ENCODE measurements at regions not wholly inside any gene's neighbourhood (a gene's known extent, or its start where the extent isn't known, plus 50 kb on each side); places are given as distances from the start of the nearest gene placed in this dataset.

DNA sequence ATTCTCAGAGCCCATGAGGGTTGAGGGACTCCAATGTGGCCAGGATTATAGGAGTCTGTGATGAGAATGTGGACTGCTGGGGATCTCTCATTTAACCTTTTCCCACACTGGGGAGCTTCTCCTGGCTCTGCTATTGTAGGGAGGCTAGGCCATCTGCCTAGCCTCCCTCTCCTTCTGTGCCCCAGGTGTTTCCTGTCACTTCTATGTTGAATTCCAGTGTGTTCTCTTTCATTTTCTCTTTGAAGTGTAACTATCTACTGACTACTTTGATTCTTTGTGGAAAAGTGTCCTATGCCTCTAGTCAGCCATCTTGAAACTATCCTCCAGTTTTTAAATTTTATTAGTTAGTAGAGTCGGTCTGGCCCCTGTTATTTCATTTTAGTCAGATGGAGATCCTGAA, 53.4 kb upstream of the ABCD2 start (continued):
- TF ChIP-seq, protein P1, sequence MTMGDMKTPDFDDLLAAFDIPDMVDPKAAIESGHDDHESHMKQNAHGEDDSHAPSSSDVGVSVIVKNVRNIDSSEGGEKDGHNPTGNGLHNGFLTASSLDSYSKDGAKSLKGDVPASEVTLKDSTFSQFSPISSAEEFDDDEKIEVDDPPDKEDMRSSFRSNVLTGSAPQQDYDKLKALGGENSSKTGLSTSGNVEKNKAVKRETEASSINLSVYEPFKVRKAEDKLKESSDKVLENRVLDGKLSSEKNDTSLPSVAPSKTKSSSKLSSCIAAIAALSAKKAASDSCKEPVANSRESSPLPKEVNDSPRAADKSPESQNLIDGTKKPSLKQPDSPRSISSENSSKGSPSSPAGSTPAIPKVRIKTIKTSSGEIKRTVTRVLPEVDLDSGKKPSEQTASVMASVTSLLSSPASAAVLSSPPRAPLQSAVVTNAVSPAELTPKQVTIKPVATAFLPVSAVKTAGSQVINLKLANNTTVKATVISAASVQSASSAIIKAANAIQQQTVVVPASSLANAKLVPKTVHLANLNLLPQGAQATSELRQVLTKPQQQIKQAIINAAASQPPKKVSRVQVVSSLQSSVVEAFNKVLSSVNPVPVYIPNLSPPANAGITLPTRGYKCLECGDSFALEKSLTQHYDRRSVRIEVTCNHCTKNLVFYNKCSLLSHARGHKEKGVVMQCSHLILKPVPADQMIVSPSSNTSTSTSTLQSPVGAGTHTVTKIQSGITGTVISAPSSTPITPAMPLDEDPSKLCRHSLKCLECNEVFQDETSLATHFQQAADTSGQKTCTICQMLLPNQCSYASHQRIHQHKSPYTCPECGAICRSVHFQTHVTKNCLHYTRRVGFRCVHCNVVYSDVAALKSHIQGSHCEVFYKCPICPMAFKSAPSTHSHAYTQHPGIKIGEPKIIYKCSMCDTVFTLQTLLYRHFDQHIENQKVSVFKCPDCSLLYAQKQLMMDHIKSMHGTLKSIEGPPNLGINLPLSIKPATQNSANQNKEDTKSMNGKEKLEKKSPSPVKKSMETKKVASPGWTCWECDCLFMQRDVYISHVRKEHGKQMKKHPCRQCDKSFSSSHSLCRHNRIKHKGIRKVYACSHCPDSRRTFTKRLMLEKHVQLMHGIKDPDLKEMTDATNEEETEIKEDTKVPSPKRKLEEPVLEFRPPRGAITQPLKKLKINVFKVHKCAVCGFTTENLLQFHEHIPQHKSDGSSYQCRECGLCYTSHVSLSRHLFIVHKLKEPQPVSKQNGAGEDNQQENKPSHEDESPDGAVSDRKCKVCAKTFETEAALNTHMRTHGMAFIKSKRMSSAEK (CRISPR knock-in tag; IDR thresholded peaks at IDR 0.05; ENCODE audit: borderline replicate concordance), result no peak
- TF ChIP-seq NFATC4 (CRISPR knock-in tag; IDR thresholded peaks at IDR 0.05) (no peak), ZNF416 (CRISPR knock-in tag; IDR thresholded peaks at IDR 0.05) (no peak), GRHL2 (CRISPR knock-in tag; IDR thresholded peaks at IDR 0.05; ENCODE audit: insufficient replicate concordance, severe bottlenecking) (no peak)
- TF ChIP-seq, protein P2, sequence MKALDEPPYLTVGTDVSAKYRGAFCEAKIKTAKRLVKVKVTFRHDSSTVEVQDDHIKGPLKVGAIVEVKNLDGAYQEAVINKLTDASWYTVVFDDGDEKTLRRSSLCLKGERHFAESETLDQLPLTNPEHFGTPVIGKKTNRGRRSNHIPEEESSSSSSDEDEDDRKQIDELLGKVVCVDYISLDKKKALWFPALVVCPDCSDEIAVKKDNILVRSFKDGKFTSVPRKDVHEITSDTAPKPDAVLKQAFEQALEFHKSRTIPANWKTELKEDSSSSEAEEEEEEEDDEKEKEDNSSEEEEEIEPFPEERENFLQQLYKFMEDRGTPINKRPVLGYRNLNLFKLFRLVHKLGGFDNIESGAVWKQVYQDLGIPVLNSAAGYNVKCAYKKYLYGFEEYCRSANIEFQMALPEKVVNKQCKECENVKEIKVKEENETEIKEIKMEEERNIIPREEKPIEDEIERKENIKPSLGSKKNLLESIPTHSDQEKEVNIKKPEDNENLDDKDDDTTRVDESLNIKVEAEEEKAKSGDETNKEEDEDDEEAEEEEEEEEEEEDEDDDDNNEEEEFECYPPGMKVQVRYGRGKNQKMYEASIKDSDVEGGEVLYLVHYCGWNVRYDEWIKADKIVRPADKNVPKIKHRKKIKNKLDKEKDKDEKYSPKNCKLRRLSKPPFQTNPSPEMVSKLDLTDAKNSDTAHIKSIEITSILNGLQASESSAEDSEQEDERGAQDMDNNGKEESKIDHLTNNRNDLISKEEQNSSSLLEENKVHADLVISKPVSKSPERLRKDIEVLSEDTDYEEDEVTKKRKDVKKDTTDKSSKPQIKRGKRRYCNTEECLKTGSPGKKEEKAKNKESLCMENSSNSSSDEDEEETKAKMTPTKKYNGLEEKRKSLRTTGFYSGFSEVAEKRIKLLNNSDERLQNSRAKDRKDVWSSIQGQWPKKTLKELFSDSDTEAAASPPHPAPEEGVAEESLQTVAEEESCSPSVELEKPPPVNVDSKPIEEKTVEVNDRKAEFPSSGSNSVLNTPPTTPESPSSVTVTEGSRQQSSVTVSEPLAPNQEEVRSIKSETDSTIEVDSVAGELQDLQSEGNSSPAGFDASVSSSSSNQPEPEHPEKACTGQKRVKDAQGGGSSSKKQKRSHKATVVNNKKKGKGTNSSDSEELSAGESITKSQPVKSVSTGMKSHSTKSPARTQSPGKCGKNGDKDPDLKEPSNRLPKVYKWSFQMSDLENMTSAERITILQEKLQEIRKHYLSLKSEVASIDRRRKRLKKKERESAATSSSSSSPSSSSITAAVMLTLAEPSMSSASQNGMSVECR (CRISPR knock-in tag; IDR thresholded peaks at IDR 0.05; ENCODE audit: borderline replicate concordance), result no peak
- TF ChIP-seq, protein P3, sequence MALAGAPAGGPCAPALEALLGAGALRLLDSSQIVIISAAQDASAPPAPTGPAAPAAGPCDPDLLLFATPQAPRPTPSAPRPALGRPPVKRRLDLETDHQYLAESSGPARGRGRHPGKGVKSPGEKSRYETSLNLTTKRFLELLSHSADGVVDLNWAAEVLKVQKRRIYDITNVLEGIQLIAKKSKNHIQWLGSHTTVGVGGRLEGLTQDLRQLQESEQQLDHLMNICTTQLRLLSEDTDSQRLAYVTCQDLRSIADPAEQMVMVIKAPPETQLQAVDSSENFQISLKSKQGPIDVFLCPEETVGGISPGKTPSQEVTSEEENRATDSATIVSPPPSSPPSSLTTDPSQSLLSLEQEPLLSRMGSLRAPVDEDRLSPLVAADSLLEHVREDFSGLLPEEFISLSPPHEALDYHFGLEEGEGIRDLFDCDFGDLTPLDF (CRISPR knock-in tag; IDR thresholded peaks at IDR 0.05), result no peak

DNA sequence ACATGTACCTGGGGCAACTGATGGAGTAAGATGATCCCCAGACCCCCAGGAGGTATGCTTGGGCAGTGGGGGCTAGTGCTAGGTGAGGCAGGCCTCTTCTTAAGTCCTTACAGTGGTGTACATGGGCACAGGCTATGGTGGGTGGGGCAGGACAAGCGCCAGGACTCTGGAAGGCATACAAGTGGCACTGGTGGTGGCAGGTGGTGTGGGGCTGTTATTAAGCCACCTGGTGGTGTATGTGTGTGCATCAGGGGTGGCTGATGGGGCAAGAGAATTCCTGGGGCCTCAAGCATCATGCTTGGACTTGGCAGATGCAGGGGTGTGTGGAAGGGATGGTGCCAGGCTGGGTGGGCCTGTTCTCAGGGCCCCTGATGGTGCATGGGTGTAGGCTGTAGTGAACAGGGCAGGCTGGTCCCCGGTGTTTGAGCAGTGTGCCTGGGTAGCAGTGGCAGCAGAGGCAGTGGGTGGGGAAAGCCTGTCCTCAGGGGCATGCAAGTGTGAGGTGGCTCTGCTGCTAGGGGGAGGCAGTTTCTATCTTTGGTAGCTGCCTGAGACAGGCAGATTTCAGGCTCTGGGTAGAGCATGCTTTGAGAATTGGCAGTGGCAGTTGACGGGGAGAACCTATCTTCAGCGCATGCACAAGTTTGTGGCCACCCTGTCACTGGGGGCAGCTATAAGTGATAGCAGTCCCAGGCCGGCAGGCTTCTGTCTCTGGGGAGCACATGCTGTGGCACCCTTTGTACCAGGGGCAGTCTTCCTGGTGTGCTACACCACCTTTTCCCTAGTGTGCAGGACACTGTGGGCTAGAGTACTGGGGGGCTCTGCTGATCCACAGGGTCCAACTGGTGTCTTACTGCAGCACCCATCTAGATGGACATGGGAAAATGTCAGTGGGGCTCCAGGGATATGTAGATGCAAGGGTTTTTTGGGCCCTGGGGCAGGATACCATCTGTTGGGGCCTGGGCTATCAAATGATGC, 52.6 kb upstream of the ABCD2 start:
- no peak overlapping the region for H3K4me3 Mint-ChIP-seq
- no peak for ATAC-seq
- DNase-seq (ENCODE audit: low spot score), result no peak
- no peaks in the 10 kb centered on the region for H3K27me3 Mint-ChIP-seq (ENCODE audit: low read depth)
- ChIA-PET CTCF (no interaction called here), POLR2A (no interaction called here)
- H3K27ac Mint-ChIP-seq, result no peak overlapping the region
- peaks cover 15% of the 10 kb centered on the region for H3K4me1 Mint-ChIP-seq
- H3K36me3 Mint-ChIP-seq, result peaks cover 2% of the 10 kb centered on the region; the same call in 1 of the 2 replicates
- H3K9me3 Mint-ChIP-seq, result peaks cover 42% of the 10 kb centered on the region
- TF ChIP-seq, protein P4, sequence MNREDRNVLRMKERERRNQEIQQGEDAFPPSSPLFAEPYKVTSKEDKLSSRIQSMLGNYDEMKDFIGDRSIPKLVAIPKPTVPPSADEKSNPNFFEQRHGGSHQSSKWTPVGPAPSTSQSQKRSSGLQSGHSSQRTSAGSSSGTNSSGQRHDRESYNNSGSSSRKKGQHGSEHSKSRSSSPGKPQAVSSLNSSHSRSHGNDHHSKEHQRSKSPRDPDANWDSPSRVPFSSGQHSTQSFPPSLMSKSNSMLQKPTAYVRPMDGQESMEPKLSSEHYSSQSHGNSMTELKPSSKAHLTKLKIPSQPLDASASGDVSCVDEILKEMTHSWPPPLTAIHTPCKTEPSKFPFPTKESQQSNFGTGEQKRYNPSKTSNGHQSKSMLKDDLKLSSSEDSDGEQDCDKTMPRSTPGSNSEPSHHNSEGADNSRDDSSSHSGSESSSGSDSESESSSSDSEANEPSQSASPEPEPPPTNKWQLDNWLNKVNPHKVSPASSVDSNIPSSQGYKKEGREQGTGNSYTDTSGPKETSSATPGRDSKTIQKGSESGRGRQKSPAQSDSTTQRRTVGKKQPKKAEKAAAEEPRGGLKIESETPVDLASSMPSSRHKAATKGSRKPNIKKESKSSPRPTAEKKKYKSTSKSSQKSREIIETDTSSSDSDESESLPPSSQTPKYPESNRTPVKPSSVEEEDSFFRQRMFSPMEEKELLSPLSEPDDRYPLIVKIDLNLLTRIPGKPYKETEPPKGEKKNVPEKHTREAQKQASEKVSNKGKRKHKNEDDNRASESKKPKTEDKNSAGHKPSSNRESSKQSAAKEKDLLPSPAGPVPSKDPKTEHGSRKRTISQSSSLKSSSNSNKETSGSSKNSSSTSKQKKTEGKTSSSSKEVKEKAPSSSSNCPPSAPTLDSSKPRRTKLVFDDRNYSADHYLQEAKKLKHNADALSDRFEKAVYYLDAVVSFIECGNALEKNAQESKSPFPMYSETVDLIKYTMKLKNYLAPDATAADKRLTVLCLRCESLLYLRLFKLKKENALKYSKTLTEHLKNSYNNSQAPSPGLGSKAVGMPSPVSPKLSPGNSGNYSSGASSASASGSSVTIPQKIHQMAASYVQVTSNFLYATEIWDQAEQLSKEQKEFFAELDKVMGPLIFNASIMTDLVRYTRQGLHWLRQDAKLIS (CRISPR knock-in tag; IDR thresholded peaks at IDR 0.05; ENCODE audit: borderline replicate concordance), result no peak
- TF ChIP-seq, protein P5, sequence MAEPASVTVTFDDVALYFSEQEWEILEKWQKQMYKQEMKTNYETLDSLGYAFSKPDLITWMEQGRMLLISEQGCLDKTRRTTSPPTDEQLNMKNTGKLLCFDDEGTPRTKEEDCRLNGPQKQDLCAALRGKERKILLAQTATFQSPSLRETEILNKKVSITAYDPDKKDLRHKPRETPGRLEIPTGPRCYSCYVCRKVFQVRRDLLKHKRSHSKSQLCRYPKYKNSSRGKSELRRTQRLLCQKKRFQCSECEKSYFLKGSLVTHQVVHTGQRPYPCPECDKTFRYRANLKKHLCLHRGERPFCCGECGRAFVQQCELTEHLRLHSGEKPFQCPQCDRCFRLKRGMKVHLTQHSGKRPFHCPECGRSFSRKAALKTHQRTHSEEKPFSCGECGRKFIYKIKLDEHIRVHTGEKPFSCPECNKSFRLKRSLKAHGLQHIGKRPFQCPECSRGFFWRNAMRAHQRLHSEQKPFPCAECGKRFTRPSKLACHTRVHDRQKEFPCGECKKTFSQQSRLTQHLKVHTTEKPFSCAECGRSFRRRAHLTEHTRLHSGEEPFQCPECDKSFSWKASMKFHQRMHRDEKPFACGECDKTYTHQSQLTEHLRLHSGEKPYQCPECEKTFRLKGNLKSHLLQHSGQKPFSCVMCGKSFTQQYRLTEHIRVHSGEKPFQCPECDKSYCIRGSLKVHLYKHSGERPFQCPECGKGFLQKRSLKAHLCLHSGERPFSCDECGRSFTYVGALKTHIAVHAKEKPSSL (CRISPR knock-in tag; conservative IDR thresholded peaks at IDR 0.05), result no peak
- TF ChIP-seq JAZF1 (CRISPR knock-in tag; IDR thresholded peaks at IDR 0.05) (no peak), TEAD1 (CRISPR knock-in tag; IDR thresholded peaks at IDR 0.05) (no peak), TP53 (CRISPR knock-in tag; IDR thresholded peaks at IDR 0.05) (no peak), KAT7 (CRISPR knock-in tag; IDR thresholded peaks at IDR 0.05; ENCODE audit: borderline replicate concordance) (no peak)
- TF ChIP-seq, protein P6, sequence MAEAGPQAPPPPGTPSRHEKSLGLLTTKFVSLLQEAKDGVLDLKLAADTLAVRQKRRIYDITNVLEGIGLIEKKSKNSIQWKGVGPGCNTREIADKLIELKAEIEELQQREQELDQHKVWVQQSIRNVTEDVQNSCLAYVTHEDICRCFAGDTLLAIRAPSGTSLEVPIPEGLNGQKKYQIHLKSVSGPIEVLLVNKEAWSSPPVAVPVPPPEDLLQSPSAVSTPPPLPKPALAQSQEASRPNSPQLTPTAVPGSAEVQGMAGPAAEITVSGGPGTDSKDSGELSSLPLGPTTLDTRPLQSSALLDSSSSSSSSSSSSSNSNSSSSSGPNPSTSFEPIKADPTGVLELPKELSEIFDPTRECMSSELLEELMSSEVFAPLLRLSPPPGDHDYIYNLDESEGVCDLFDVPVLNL (CRISPR knock-in tag; IDR thresholded peaks at IDR 0.05; ENCODE audit: borderline replicate concordance, low read depth), result no peak

Measured in WTC11 (cell line).